NCI-H524 treated with DMSO at 0.1 percent for 48 hours (cell line): ENCODE measurements at regions not wholly inside any gene's neighbourhood (a gene's known extent, or its start where the extent isn't known, plus 50 kb on each side); places are given as distances from the start of the nearest gene placed in this dataset.

Source experiments
- DNase-seq: peaks from one replicate; lab custom pipeline; 2025; lab: John Stamatoyannopoulos, UW

GRCh38 chr1:117678246-117678977 is 72.6 kb downstream of the TENT5C start:
- DNase-seq: no peak

- DNase-seq: no peak
Measured at GRCh38 chr1:117679299-117679698, 73.5 kb downstream of the TENT5C start.

- DNase-seq: no peak
Measured at GRCh38 chr1:117679868-117680267, 74.0 kb downstream of the TENT5C start.

- DNase-seq: no peak
Measured at GRCh38 chr1:117680316-117681002, 74.6 kb downstream of the TENT5C start.

GRCh38 chr1:117681093-117681900 is 75.4 kb downstream of the TENT5C start:
- DNase-seq: no peak

- no peak for DNase-seq
Measured at GRCh38 chr1:117681901-117682250, 76.0 kb downstream of the TENT5C start.

GRCh38 chr1:117682372-117682771 is 76.5 kb downstream of the TENT5C start:
- no peak for DNase-seq

GRCh38 chr1:117683571-117684285 is 77.9 kb downstream of the TENT5C start:
- no peak for DNase-seq

- DNase-seq: no peak
Measured at GRCh38 chr1:117685936-117686806, 80.3 kb downstream of the TENT5C start.

- no peak for DNase-seq
Measured at GRCh38 chr1:117686907-117687306, 81.1 kb downstream of the TENT5C start.

GRCh38 chr1:117689997-117690625 is 84.3 kb downstream of the TENT5C start:
- no peak for DNase-seq

- no peak for DNase-seq
Measured at GRCh38 chr1:117691942-117692341, 86.1 kb downstream of the TENT5C start.

GRCh38 chr1:117694543-117694942 is 88.7 kb downstream of the TENT5C start:
- no peak for DNase-seq

- no peak for DNase-seq
Measured at GRCh38 chr1:117695796-117696490, 90.1 kb downstream of the TENT5C start.

GRCh38 chr1:117696561-117696960 is 90.7 kb downstream of the TENT5C start:
- DNase-seq: no peak

GRCh38 chr1:117697220-117697781 is 91.5 kb downstream of the TENT5C start:
- DNase-seq: no peak

GRCh38 chr1:117698398-117699160 is 92.7 kb downstream of the TENT5C start:
- no peak for DNase-seq

- no peak for DNase-seq
Measured at GRCh38 chr1:117699953-117700352, 94.1 kb downstream of the TENT5C start.

- DNase-seq: no peak
Measured at GRCh38 chr1:117702654-117703053, 96.8 kb downstream of the TENT5C start.
